Colonic mucosa (tissue), 4 donors: ENCODE measurements at regions not wholly inside any gene's neighbourhood (a gene's known extent, or its start where the extent isn't known, plus 50 kb on each side); places are given as distances from the start of the nearest gene placed in this dataset.

Experiments used
- DNase-seq: peaks from one replicate; pipeline ENCODE4 v3.0.0-alpha.2; 2020
- H3K27ac ChIP-seq: fragments of 200-600 bp; one replicate; pipeline ENCODE4 v1.8.0; 2021
- H3K27me3 ChIP-seq: fragments of 200-600 bp; one replicate; pipeline ENCODE4 v1.8.0; 2021
- H3K36me3 ChIP-seq: fragments of 200-600 bp; one replicate; pipeline ENCODE4 v1.8.0; 2021
- H3K4me1 ChIP-seq: fragments of 200-600 bp; one replicate; pipeline ENCODE4 v1.8.0; 2021; ENCODE audit warnings: mild to moderate bottlenecking
- H3K4me3 ChIP-seq: fragments of 200-600 bp; one replicate; pipeline ENCODE4 v1.8.0; 2021
- H3K9ac ChIP-seq, 2 donors: one replicate each; pipeline ENCODE4 v1.7.0; 2013; ENCODE audit warnings: control low read depth in 2 of 2, low read depth in 2 of 2, low read length in 2 of 2
- H3K9me3 ChIP-seq: fragments of 200-600 bp; one replicate; pipeline ENCODE4 v1.8.0; 2021
- CTCF ChIP-seq: fragments of 200-600 bp; IDR thresholded peaks from one replicate; pipeline ENCODE4 v1.8.0; 2022; ENCODE audit warnings: antibody characterized with exemption, mild to moderate bottlenecking
- intact Hi-C: fragments of 100-400 bp; cut with DNase I; formaldehyde crosslinking; loops from one replicate; pipeline ENCODE4 v1.14.1; 2022
- donor health status: healthy.
- donor health status: DM: no; HTN: no; CAD: no.
- donor health status: DM: no; HTN: no; CAD: no.

GRCh38 chr5:3354606-3355005, 241.0 kb upstream of the IRX1 start:
- DNase-seq, result peak; percentile 4
- Histone ChIP-seq H3K9ac (no peak overlapping the region), H3K27ac (no peak overlapping the region), H3K9me3 (no peaks in the 10 kb centered on the region), H3K4me1 (no peaks in the 10 kb centered on the region), H3K27me3 (no peaks in the 10 kb centered on the region), H3K36me3 (no peaks in the 10 kb centered on the region), H3K4me3 (no peak overlapping the region)
- intact Hi-C loops, result no loop called here
- TF ChIP-seq CTCF, result no peak

GRCh38 chr5:3353561-3353960, 242.1 kb upstream of the IRX1 start:
- Histone ChIP-seq H3K9ac (no peak overlapping the region), H3K4me1 (no peaks in the 10 kb centered on the region), H3K36me3 (no peaks in the 10 kb centered on the region), H3K27ac (no peak overlapping the region), H3K9me3 (no peaks in the 10 kb centered on the region), H3K4me3 (no peak overlapping the region), H3K27me3 (no peaks in the 10 kb centered on the region)
- TF ChIP-seq CTCF, result no peak
- intact Hi-C loops, result no loop called here
- DNase-seq, result no peak

- no peak for DNase-seq
- intact Hi-C loops, result no loop called here
- Histone ChIP-seq H3K4me3 (no peak overlapping the region), H3K4me1 (no peaks in the 10 kb centered on the region), H3K36me3 (no peaks in the 10 kb centered on the region), H3K27ac (no peak overlapping the region), H3K9me3 (no peaks in the 10 kb centered on the region), H3K27me3 (no peaks in the 10 kb centered on the region), H3K9ac (no peak overlapping the region)
- TF ChIP-seq CTCF, result no peak
Observed at GRCh38 chr5:3352711-3353110, 242.9 kb upstream of the IRX1 start.

- Histone ChIP-seq H3K9me3 (no peaks in the 10 kb centered on the region), H3K27ac (no peak overlapping the region), H3K9ac (no peak overlapping the region), H3K27me3 (no peaks in the 10 kb centered on the region), H3K36me3 (no peaks in the 10 kb centered on the region), H3K4me3 (no peak overlapping the region), H3K4me1 (no peaks in the 10 kb centered on the region)
- no peak for TF ChIP-seq CTCF
- intact Hi-C loops, result no loop called here
- no peak for DNase-seq
Observed at GRCh38 chr5:3351581-3352442, 243.8 kb upstream of the IRX1 start.

GRCh38 chr5:3350781-3351180, 244.9 kb upstream of the IRX1 start:
- no peak for TF ChIP-seq CTCF
- H3K36me3 ChIP-seq, result no peaks in the 10 kb centered on the region
- no peak overlapping the region for H3K4me3 ChIP-seq
- no peaks in the 10 kb centered on the region for H3K9me3 ChIP-seq
- intact Hi-C loops, result no loop called here
- DNase-seq, result peak; percentile 3
- H3K4me1 ChIP-seq, result no peaks in the 10 kb centered on the region
- no peak overlapping the region for H3K27ac ChIP-seq
- H3K27me3 ChIP-seq, result no peaks in the 10 kb centered on the region
- H3K9ac ChIP-seq, result no peak overlapping the region
